AG09309 (cell line): ENCODE measurements at regions not wholly inside any gene's neighbourhood (a gene's known extent, or its start where the extent isn't known, plus 50 kb on each side); places are given as distances from the start of the nearest gene placed in this dataset.

Experiments
- DNase-seq: peaks from one replicate; pipeline ENCODE4 v3.0.0-alpha.2; 2010; ENCODE audit warnings: low read depth
- H3K4me3 ChIP-seq: 2 replicates; pipeline ENCODE4 v1.5.1; 2011; ENCODE audit warnings: mild to moderate bottlenecking, low read depth, low read length, moderate library complexity; ENCODE audit not compliant: control insufficient read depth
- CTCF ChIP-seq: IDR thresholded peaks from 2 replicates; pipeline ENCODE4 v1.5.1; 2011; ENCODE audit warnings: mild to moderate bottlenecking, low read depth, low read length, inconsistent platforms; ENCODE audit not compliant: insufficient read depth, control insufficient read depth; ENCODE audit errors: missing control alignments

- TF ChIP-seq CTCF: no peak
- H3K4me3 ChIP-seq: no peak overlapping the region
- no peak for DNase-seq
These were observed 383.2 kb upstream of the DCN start for GRCh38 chr12:91565846-91566245.

GRCh38 chr12:91565246-91565645, 382.6 kb upstream of the DCN start:
- TF ChIP-seq CTCF: no peak
- H3K4me3 ChIP-seq: no peak overlapping the region
- DNase-seq: no peak

GRCh38 chr12:91563011-91563765, 380.6 kb upstream of the DCN start:
- no peak for TF ChIP-seq CTCF
- DNase-seq: no peak
- H3K4me3 ChIP-seq: no peak overlapping the region

GRCh38 chr12:91562476-91562875, 379.9 kb upstream of the DCN start:
- DNase-seq: no peak
- H3K4me3 ChIP-seq: no peak overlapping the region
- no peak for TF ChIP-seq CTCF

- H3K4me3 ChIP-seq: no peak overlapping the region
- DNase-seq: no peak
- TF ChIP-seq CTCF: no peak
These were observed 379.3 kb upstream of the DCN start for GRCh38 chr12:91561958-91562325.

- H3K4me3 ChIP-seq: no peak overlapping the region
- no peak for TF ChIP-seq CTCF
- no peak for DNase-seq
These were observed 378.8 kb upstream of the DCN start for GRCh38 chr12:91561301-91561957.

- no peak for TF ChIP-seq CTCF
- DNase-seq: no peak
- H3K4me3 ChIP-seq: no peak overlapping the region
These were observed 374.3 kb upstream of the DCN start for GRCh38 chr12:91556909-91557308.
